Cardiac fibroblast (primary cell): ENCODE measurements at regions not wholly inside any gene's neighbourhood (a gene's known extent, or its start where the extent isn't known, plus 50 kb on each side); places are given as distances from the start of the nearest gene placed in this dataset.
A peak's percentile ranks its signal among the peaks of the same experiment; 100 is the strongest.

Source experiments
- DNase-seq, 2 donors: peaks; one replicate each; pipeline versions ENCODE4 v3.0.0 to v3.0.0-alpha.2; 2010; ENCODE audit warnings: low read depth in 2 of 2
- H3K4me3 ChIP-seq, 2 donors: replicated peaks in 1 of 2; 1 replicate in 1 of 2; 2 replicates in 1 of 2; pipeline ENCODE4 v1.5.1; 2011; ENCODE audit warnings: low read depth in 2 of 2, low read length in 2 of 2, mild to moderate bottlenecking in 2 of 2, moderate library complexity in 1 of 2
- CTCF ChIP-seq: IDR thresholded peaks from one replicate; pipeline ENCODE4 v1.5.1; 2011; ENCODE audit warnings: low read depth, mild to moderate bottlenecking, low read length, inconsistent platforms

- no peak overlapping the region for H3K4me3 ChIP-seq
- no peak for TF ChIP-seq CTCF
- no peak for DNase-seq
Measured at GRCh38 chr11:111067994-111068393, 177.5 kb upstream of the POU2AF2 start.

- no peak overlapping the region for H3K4me3 ChIP-seq
- no peak for DNase-seq
- TF ChIP-seq CTCF = no peak
Measured at GRCh38 chr11:111066846-111067245, 178.7 kb upstream of the POU2AF2 start.

- TF ChIP-seq CTCF = no peak
Measured at GRCh38 chr11:111063726-111064517, 181.6 kb upstream of the POU2AF2 start.

GRCh38 chr11:111062420-111062819, 183.1 kb upstream of the POU2AF2 start:
- H3K4me3 ChIP-seq = no peak overlapping the region
- TF ChIP-seq CTCF = no peak
- DNase-seq = no peak

More at GRCh38 chr11:111063726-111064517, 181.6 kb upstream of the POU2AF2 start:
- DNase-seq = peak; percentile 39 to 82
- H3K4me3 ChIP-seq = no peak overlapping the region

GRCh38 chr11:111059726-111060125, 185.8 kb upstream of the POU2AF2 start:
- DNase-seq = peak in 1 of 2 donors; percentile 72
- no peak for TF ChIP-seq CTCF
- H3K4me3 ChIP-seq = no peak overlapping the region

- DNase-seq = no peak
- H3K4me3 ChIP-seq = no peak overlapping the region
- no peak for TF ChIP-seq CTCF
Measured at GRCh38 chr11:111049131-111049530, 196.4 kb upstream of the POU2AF2 start.

- DNase-seq = no peak
- TF ChIP-seq CTCF = no peak
- H3K4me3 ChIP-seq = no peak overlapping the region
Measured at GRCh38 chr11:111047374-111047773, 198.2 kb upstream of the POU2AF2 start.
